Stimulated activated CD4-positive, alpha-beta T cell treated with anti-CD3 and anti-CD28 coated beads, Interleukin-1b, Interleukin-23, amount 100 ng/mL, for 4 hours (primary cell): ENCODE measurements at regions not wholly inside any gene's neighbourhood (a gene's known extent, or its start where the extent isn't known, plus 50 kb on each side); places are given as distances from the start of the nearest gene placed in this dataset.

ENCODE experiments used
- DNase-seq, 2 donors: peaks; one replicate each; pipeline ENCODE4 v3.0.0-alpha.2; 2020; ENCODE audit warnings: low read depth in 2 of 2

DNA sequence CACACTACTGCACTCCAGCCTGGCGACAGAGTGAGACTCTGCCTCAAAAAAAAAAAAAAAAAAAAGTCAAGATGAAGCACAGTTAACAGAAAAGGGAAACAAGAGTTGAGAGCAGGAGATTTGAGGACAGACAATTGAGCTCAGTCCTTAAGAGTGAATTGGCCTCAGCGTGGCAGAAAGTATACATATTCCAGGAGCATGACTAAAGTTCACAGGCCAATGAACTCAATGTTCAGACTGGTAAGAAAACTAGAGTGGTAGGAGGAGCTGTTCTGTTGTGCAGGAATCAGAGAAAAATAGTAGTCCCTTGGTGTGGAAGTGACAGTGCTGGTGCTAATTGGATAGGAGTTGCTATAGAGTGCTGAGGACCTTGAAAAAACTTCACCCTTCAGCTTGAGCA, 60.0 kb downstream of the NRN1 start:
- no peak for DNase-seq

DNA sequence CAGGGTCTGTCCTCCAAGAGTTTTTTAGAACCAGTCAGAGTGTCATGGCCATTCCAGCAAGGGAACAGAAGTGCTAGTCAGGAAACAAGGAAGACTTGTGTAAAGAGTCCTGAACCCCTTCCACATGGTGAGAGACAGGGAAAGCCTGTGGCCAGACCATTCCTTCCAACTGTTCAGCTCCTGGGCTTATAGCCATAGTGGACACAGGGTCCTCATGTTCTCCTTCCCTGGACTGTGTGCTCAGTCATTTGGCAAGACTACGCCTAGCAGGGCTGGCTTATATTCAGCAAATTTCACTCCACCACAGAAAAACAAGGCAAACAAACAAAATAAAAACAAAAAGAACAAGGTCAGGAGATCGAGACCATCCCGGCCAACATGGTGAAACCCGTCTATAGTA, 60.5 kb downstream of the NRN1 start:
- no peak for DNase-seq

DNA sequence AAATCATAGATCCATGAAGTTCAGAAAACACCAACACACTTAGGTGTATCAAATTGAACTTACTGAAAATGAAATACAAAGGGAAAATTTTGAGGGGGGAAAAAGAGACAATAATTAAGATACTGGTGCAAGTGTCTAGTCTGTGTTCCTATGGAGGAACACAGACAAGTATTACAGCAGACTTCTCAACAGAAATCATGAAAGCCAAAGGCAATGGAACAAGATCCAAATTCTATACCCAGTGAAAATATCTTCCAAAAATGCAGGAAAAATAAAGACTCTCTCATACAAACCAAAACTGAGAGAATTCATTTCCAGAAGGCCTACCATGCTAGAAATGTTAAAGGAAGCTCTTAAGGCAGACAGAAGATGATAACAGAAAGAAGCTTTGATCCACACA, 63.1 kb downstream of the NRN1 start:
- no peak for DNase-seq

DNA sequence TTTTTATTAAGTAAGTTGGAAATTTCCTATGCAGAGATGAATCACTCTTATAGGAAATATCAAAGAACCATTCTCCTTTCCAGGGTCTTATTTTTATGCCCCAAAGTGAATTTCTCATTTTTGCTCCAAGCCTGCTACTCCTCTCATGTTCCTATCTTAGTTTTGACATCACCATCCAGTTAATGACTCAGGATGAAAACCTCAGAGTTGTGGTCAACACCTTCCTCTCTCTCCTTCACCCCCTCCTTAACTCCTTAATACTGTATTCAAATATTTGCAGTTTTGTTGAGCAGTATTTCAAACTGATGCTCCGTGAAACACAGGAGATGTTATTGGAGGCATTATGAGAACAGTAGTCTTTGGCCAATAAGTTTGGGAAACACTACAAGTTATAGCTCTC, 64.1 kb downstream of the NRN1 start:
- DNase-seq = no peak

DNA sequence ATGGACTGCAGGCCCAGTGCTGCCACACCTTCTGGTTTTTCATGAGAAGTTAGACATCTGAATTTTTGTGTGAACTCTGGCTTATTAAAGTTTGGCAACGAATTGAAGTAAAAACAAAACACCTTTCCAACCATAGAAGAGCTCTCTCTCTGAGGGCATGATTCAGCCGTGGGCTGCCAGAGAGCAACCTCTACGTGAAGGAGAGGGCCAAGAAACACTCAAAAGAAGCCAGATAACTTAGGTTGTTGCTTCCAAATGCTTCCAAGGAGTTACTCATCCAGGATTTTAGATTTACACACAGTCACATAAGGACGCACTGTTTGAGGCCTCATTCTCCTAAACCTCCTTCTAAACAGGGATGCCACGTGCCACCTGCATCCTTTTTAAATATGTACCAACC, 65.5 kb downstream of the NRN1 start:
- no peak for DNase-seq

DNA sequence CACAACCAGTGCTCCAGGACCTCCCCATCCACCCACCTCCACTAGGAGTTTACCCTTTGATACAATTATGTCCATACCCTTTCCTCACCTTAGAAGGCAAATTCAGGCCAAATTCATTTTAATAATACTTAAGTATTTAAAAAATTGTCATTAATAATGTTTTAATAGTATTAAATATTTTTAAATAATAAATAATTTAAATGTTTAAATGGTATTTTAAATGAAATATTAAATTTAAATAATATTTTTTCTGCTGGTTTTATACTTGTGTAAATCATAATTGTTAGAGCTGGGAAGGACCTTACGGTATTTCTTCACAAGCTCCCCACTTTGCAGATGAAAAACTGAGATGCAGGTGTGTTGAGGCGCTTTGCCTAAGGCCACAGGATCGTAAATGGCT, 67.8 kb downstream of the NRN1 start:
- no peak for DNase-seq

DNA sequence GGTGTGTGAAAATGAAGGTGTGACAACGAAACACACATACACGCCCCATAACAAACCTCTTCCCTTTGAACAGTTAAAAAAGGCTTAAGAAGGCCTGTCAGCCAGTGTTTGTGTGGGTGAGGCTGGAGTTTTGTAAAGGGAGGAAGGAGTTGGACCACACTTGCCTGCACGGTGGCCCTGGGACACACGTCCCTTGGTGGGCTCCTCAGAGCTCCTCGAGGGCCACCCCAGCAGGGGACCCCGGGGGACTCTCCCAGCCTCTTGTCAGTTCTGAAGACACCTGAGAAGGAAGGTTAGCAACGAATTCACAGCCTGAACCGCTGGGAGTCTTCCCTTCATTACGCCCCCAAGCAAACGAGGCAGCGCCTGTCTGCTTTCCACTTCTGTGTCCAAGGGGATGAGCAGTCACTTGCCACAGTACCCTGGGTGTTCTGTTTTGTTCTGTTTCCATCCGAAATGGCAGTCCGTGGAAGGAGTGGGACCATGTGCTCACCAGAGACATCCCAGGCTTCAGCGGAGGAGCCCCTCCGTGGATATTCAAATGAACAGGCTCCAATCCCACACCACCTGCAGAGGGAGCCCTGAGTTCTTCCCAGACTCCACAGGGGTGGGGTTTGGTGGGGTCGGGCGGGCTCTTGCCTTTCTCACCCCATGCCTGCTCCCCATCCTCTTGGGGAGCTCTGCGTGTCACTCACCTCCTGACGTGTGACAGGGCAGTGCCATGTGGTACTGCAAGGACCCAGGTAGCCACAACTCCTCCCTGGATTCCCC, 68.6 kb downstream of the NRN1 start:
- no peak for DNase-seq

DNA sequence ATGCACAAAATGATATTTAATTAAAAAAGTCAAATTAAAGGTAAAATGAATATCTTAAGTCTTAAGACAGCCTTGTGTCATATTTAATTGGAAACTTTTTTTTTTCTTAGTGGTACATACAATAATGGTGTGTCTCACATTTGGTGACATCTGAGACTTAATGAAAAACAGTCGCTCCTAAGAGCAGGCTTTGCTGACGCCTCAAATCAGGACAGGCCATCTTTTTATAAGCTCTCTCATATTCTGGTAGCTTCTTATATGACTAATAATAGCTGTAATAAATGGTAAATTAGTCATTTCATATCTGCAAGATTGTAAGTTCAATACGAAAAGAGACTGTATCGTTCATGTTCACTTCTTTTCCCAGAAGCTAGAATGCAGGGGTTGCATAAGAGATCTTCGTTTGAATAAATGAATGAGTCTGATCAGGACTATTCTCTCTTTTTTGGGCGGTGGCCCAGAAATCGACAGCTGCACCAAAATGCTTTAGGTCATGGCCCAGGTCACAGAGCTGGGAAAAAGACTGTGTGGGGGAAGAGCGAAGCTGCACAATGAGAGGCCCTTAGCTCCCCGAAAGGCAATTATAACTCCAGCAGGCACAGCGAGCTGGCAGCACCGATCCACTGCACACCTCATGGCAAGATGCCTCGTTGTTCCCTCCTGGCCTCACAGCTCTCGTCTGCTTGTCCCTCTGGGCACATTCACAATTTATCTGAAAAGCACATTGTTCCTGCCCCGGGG, 69.4 kb downstream of the NRN1 start:
- DNase-seq = no peak

DNA sequence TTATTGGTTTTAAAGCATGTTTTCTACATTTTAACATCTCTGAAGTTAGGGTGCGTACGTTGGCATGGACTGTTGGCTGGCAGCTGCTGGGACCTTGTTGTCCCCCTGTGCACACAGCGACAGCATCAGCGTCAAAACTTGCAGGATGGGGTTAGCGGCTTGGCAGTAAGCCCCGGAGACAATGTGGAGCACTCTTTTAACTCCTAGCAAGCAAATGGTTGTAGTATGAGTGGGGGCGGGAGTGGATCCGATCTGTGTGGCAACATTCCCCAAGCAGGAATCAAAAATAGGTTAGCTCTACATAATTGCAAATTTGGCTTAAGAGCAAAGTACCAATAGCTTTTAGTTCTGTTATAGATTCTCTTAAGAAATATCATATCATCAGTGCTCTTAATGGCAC, 70.1 kb downstream of the NRN1 start:
- DNase-seq = no peak

DNA sequence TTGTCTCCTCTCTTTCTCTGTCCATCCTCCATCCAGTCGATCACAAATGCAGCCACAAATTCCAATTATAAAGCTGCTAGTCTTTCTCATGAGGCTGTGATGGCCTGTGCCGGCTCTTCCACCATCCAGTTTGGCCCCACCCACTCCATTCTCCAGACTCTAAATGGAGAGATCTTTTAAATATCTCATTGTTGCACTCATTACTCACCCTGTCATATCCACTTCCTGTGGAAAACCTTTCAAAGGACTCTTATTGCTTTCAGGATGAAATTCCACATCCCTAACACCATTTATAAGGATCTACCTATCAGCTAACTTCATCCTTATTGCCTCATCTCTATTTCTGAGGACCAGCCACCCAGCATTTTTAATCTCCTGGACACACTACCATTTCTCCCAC, 70.6 kb downstream of the NRN1 start:
- no peak for DNase-seq

DNA sequence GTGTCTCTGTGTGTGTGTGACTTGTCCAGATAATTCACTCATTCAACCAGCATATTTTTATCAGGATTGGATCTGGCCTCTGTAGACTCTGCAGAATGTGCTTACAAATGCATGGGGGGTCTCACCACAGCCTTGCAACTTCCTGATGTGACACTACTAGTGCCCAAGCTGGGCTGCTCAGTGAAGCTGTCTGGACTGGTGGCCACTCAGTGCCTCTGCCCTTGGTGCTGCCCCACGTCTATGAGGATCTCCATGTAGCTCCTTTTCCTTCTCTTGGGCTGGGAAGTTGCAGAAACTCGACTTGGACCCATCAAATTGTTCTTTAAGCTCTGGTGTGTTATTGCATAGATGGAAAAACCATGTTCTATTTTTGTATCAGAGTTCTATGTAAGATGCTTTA, 75.8 kb downstream of the NRN1 start:
- DNase-seq = no peak

DNA sequence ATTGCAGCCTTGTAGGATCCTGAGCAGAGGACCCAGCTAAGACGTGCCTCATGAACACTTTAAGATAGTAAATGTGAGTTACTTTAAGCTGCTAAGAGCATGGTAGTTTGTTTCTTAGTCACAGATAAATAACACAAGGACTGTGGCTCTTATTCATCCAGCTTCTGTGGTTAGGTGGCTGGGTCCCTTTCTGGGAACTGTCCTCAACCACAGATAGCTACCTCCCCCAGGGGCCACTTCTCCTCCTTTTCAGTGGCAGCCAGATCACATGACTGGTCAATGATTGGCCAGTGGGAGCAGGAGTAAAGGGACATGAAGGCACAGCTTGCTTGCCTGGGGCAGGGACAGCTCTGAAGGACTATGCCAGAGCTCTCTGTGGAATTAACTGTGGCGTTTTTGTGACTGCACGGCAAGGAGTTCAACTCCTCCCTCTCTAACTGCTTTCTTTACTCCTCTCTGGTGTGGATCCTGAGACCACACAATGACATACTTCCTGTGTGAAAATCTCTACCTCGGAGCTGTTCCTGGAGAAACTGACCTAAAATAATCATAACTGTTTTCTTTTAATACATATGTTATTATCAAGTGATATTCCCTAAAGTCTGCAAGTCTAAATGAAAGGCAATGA, 76.5 kb downstream of the NRN1 start:
- no peak for DNase-seq

DNA sequence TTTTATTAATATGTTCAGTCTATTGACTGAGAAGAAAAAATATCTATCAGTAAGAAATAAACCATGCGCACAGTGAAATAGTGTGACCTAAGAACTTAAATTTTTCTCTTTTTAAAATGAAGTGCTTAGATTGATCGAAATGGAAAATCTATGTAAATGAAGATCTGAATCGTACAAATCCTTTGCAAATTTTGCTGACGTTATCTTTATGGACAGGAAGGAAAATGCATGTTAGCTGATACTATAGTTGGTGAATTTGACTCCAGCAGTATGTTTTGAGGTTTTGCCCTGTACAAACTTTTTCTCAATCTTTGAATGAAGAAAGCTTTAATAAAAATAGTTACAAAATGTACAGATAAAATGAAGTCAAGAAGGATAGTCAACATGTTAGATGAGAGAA, 82.9 kb downstream of the NRN1 start:
- DNase-seq = no peak

DNA sequence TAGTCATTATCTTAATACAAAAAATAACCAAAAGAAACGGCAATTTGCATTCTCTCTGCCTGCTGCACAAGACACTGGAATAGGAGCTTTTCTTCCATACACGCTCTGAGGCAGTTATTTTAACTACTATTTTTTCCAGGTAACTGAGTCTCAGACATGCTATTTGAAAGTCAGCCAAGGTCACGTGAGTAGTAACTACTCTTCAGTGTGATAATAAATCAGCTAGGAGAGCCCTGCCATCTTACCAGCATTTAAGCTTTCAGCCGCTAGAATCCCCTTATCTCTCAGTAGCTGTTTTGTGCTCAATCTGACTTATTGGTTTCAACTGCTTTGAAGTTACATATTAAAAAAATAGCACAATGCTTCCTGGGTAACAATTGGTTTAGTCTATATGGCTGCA, 84.5 kb downstream of the NRN1 start:
- DNase-seq = no peak

DNA sequence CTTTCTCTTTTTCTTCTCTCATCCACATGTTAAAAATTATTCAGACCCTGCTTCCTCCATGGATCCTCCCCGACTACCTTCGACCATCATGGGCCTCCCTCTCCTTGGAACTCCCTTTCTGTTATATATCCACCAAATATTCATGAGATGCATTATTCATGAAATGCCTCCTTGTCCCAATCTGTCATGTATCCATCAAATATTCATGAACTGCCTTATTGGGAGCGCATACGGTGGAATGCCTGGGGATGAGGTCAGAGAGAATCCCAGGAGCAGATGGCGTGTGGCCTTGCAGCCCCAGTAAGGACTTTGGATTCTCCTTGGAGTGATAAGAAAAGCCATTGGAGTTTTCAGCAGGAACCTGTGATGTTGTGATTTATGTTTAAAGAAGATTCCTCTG, 97.0 kb downstream of the NRN1 start:
- no peak for DNase-seq

DNA sequence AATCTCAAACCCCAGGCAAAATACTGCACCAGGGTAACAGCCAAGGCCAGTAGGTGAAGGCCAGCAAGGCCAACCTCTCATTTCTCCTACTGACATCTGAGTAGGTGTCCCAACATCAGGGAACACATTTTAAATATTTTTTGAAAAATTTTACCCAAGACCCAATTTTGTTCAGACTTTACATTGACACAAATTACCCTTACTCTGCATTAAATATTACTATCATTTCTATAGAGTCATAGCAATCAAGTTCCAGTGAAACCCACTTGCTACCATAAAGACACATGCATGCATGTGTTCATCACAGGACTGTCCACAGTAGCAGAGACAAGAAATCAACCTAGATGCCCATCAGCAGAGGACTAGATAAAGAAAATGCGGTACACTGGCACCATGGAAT, 99.9 kb downstream of the NRN1 start:
- DNase-seq = no peak

DNA sequence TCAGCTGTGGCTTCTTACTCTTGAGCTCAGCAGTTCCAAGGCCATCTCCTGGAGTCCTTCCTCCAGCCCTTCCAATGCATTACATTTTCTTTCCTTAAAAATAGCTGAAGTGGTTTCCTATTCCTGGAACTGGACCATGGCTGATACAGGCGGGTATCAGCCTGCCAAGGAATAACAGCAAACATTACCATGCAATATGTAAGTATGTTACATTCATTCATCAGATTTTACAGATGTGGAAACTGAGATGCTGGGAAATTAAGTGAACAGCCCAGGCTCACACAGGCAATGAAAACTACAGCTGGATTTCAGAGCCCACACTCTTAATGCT, 100.4 kb downstream of the NRN1 start:
- DNase-seq = no peak

DNA sequence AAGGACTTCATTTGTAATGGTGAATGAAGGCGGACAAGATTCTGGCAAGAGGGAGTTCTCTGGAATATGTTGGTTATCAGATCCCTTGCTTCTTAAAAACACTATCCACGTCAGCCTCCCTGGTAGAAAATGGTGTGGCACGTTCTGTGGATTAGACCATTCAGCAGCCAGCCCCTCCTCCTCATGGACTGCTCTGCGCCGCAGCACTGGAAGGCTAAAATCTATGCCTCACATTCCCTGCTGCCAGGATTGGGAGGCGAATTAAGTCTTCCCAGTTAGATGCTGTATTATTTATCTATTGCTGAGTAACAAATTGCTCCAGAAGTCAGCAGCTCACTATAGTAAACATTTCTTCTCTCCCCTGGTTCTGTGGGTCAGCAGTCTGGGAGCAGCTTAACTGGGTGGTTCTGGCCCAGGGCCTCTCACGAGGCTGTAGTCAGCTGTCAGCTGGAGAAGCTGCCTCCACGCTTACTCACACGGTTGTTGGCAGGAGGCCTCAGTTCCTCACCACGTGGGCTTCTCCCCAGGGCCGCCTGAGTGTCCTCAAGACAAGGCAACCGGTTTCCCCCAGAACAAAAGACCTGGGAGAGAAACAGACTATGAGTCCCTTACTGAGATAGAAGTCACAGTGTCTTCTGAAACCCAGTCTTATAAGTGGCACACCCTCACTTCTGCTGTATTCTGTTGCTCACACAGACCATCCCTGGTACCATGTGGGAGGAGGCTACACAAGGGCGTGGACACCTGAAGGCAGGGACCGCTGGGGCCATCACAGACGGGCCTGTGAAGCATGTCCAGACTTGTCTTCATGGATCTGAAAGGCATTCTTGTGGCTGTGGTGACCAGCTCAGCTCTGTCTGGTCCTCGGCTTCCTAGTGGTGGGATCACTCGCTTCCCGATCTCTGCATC, 101.0 kb downstream of the NRN1 start:
- no peak for DNase-seq

DNA sequence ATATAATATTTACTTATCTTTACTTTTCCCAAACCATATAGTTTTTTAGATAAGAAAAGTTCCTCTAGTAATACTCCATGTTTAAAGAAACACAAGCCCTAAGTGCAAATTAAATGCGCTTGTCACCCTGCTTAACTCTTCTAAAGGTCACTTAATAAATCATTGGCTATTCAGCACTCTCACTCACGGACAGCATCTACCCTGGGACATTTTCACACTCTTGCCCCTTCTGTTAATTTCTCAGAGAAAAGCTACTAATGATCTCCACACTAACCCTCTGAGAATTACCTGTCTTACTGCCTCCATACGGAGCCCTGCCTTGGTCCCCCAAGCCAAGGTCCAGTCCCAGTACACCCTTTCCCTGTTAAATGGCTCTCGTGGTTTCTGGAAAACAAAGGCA, 102.2 kb downstream of the NRN1 start:
- DNase-seq = no peak

DNA sequence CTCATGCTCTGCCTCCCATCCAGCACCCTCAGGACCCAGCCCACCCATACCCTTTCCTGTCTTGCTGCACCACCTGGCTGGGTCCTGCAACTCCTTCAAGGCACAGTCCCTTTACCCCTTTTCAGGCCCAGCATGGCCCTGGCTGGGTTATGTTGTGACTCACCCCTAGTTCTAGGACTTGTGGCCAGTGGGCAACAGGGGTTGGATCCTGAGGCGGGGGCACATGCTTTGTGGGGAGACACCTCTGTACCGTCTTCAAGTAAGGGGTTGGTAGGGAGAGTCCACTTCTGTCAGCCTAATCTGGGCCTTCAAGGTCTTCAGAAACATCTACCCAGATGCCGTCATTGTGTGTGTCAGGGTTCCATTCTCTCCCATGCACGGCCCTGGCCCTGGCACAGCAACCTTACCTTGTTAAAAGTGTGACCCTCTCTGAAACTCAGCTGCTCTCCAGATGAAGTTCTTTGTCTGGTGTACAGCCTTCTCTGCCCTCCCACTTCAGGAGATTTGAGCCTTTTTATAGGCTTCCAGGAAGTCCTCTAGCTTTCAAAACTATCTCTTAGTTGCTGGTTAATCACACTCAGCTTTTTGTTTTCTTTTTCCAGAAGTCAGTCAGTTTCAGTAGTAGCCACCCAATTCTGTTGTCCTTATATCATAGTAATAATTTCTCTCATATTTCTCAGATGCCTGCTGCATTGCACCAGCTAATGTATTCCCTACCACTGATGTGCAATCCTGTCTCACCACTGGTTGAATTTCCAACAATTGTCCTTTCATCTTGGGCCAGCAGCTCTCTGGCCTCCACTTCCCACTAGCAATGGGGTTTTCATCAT, 107.3 kb downstream of the NRN1 start:
- DNase-seq = no peak

DNA sequence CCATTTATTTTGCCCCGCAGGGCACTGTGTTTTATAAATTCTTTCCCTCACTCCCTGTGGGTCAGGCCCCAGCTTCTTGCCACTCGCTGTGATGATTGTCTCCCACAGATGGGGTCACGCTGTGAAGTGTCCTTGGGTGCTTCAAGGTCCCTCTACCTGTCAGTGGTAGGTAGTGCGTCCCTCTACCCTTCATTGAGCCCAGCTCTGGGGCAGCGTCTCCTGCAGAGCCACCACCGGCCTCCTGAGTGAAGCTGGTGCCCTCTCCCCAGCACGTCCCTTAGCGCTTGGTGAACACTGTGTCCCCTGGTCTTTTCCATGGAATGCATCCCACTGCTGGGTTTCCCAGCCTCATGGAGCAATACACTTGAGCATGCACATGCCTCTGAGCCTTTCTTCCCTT, 108.2 kb downstream of the NRN1 start:
- DNase-seq = no peak
